ENCODE measurements at regions not wholly inside any gene's neighbourhood (a gene's known extent, or its start where the extent isn't known, plus 50 kb on each side); places are given as distances from the start of the nearest gene placed in this dataset.

GRCh38 chr12:98344046-98344930 is 171.1 kb upstream of the TMPO start:
- no peak overlapping the region for H3K4me3 ChIP-seq
- no peak for DNase-seq
- H3K27me3 ChIP-seq: no peaks in the 10 kb centered on the region
- intact Hi-C loops (cut with DNase I; ENCODE audit: low total_unique reads): no loop called here
- H3K4me1 ChIP-seq: no peaks in the 10 kb centered on the region
- no peaks in the 10 kb centered on the region for H3K9me3 ChIP-seq
- no peak for TF ChIP-seq CTCF (IDR thresholded peaks at IDR 0.05)
- H3K27ac ChIP-seq: no peak overlapping the region
- H3K36me3 ChIP-seq: no peaks in the 10 kb centered on the region

- DNase-seq: no peak
- no peak overlapping the region for H3K4me3 ChIP-seq
- no peaks in the 10 kb centered on the region for H3K27me3 ChIP-seq
- TF ChIP-seq CTCF (IDR thresholded peaks at IDR 0.05): no peak
- no peaks in the 10 kb centered on the region for H3K36me3 ChIP-seq
- intact Hi-C loops (cut with DNase I; ENCODE audit: low total_unique reads): no loop called here
- H3K9me3 ChIP-seq: no peaks in the 10 kb centered on the region
- H3K4me1 ChIP-seq: no peaks in the 10 kb centered on the region
- no peak overlapping the region for H3K27ac ChIP-seq
Observed at GRCh38 chr12:98345308-98345876, 170.0 kb upstream of the TMPO start.

- intact Hi-C loops (cut with DNase I; ENCODE audit: low total_unique reads): no loop called here
- no peak for TF ChIP-seq CTCF (IDR thresholded peaks at IDR 0.05)
Observed at GRCh38 chr12:98351089-98351488, 164.3 kb upstream of the TMPO start.

GRCh38 chr12:98351784-98352183 is 163.6 kb upstream of the TMPO start:
- no peaks in the 10 kb centered on the region for H3K36me3 ChIP-seq
- H3K4me1 ChIP-seq: no peaks in the 10 kb centered on the region
- no peak overlapping the region for H3K4me3 ChIP-seq
- no peaks in the 10 kb centered on the region for H3K27me3 ChIP-seq
- no peak overlapping the region for H3K27ac ChIP-seq
- no peak for TF ChIP-seq CTCF (IDR thresholded peaks at IDR 0.05)
- no peaks in the 10 kb centered on the region for H3K9me3 ChIP-seq
- DNase-seq: no peak
- intact Hi-C loops (cut with DNase I; ENCODE audit: low total_unique reads): no loop called here

More at GRCh38 chr12:98351089-98351488, 164.3 kb upstream of the TMPO start:
- Histone ChIP-seq H3K4me3 (no peak overlapping the region), H3K27me3 (no peaks in the 10 kb centered on the region), H3K36me3 (no peaks in the 10 kb centered on the region), H3K9me3 (no peaks in the 10 kb centered on the region), H3K27ac (no peak overlapping the region), H3K4me1 (no peaks in the 10 kb centered on the region)
- no peak for DNase-seq

- intact Hi-C loops (cut with DNase I; ENCODE audit: low total_unique reads): no loop called here
- no peaks in the 10 kb centered on the region for H3K27me3 ChIP-seq
Observed at GRCh38 chr12:98352218-98352811, 163.1 kb upstream of the TMPO start.

More at GRCh38 chr12:98352218-98352811, 163.1 kb upstream of the TMPO start:
- DNase-seq: no peak
- Histone ChIP-seq H3K36me3 (no peaks in the 10 kb centered on the region), H3K27ac (no peak overlapping the region), H3K4me3 (no peak overlapping the region), H3K4me1 (no peaks in the 10 kb centered on the region), H3K9me3 (no peaks in the 10 kb centered on the region)
- TF ChIP-seq CTCF (IDR thresholded peaks at IDR 0.05): no peak

Data from tibial artery (tissue), 4 donors.